ENCODE measurements at regions not wholly inside any gene's neighbourhood (a gene's known extent, or its start where the extent isn't known, plus 50 kb on each side); places are given as distances from the start of the nearest gene placed in this dataset.

DNA sequence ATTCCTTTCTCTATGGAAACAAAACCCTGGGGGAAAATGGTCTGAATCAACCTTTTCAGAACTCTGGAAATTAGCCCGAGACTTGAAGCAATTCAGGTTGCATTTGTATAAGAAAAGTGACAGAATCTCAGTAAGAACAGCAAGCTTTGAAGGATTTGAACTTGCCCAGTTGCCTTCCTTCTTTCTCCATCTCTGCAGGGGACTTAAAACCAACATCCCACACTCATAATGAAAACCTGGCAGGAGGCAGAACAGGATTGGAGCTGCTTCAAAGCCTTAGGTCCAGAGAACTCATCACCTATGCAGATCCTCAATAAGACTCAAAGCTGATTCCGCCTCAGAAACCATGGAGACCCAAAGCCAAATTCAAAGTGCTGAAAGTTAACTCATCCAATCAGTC, 790.5 kb upstream of the ID2 start:
- Histone ChIP-seq H3K79me1 (ENCODE audit: insufficient read depth, low read depth, low read length, poor library complexity, severe bottlenecking) (peaks cover 3% of the 10 kb centered on the region), H3T11ph (ENCODE audit: low read length) (no peak overlapping the region), H4K91ac (ENCODE audit: insufficient read length, low read depth, low read length) (no peak overlapping the region), H4K20me1 (ENCODE audit: control insufficient read depth, insufficient read depth, insufficient read length) (no peaks in the 10 kb centered on the region), H3K9me3 (ENCODE audit: control insufficient read depth, low read depth, low read length) (no peaks in the 10 kb centered on the region), H3K27ac (ENCODE audit: insufficient read length, low read depth, low read length) (no peak overlapping the region), H2AK5ac (ENCODE audit: insufficient read length, low read length) (no peak overlapping the region), H2BK15ac (ENCODE audit: low read depth, low read length) (no peak overlapping the region), H3K56ac (ENCODE audit: insufficient read length, low read depth, low read length) (no peak overlapping the region), H3K4me2 (ENCODE audit: insufficient read depth, insufficient read length, low read length) (no peak overlapping the region), H2BK120ac (ENCODE audit: low read depth, low read length, poor library complexity, severe bottlenecking) (no peak overlapping the region), H2AFZ (ENCODE audit: low read length) (no peak overlapping the region), H3K14ac (ENCODE audit: insufficient read depth, low read length) (no peak overlapping the region), H3K9ac (ENCODE audit: extremely low read depth, insufficient read length, low read length) (no peak overlapping the region), H2BK12ac (ENCODE audit: insufficient read length, low read depth, low read length) (no peak overlapping the region), H3K18ac (ENCODE audit: insufficient read length, low read depth, low read length) (no peak overlapping the region), H3K4ac (ENCODE audit: low read depth, low read length) (no peak overlapping the region), H3K4me1 (ENCODE audit: insufficient read depth, low read length) (peaks cover 19% of the 10 kb centered on the region), H2BK5ac (ENCODE audit: insufficient read length, low read length) (no peak overlapping the region), H2BK20ac (ENCODE audit: low read depth, low read length, poor library complexity, severe bottlenecking) (no peak overlapping the region), H3K23me2 (ENCODE audit: insufficient read length, low read depth, low read length, poor library complexity, severe bottlenecking) (no peaks in the 10 kb centered on the region), H3K23ac (ENCODE audit: insufficient read length, low read depth, low read length) (no peak overlapping the region), H3K27me3 (ENCODE audit: insufficient read depth, low read length) (no peaks in the 10 kb centered on the region), H4K8ac (replicated peaks; ENCODE audit: insufficient read length, low read depth, low read length) (no peak overlapping the region), H3K79me2 (ENCODE audit: insufficient read depth, low read length) (peaks cover 10% of the 10 kb centered on the region; the same call in 1 of the 2 replicates), H4K5ac (ENCODE audit: insufficient read length, low read depth, low read length) (no peak overlapping the region)
- no CpG with 5 or more reads among the region's 2 CpGs for WGBS (ENCODE audit: extremely low coverage, insufficient read length, low lambda C conversion rate)
- Mint-ChIP-seq H3K4me1 (peaks cover 28 to 77% of the 10 kb centered on the region in 2 experiments), H3K36me3 (ENCODE audit: insufficient read depth in 1 of 3, low read depth in 3 of 3) (peaks cover 23 to 55% (median 31%) of the 10 kb centered on the region in 3 experiments), H3K27me3 (ENCODE audit: low read depth) (no peaks in the 10 kb centered on the region), H3K4me3 (peak overlapping the region in 1 of 2 experiments; percentile 19; a peak in 1 of 5 replicates), H3K9me3 (peaks cover 13% of the 10 kb centered on the region in 2 experiments; a peak in 4 of 5 replicates), H3K27ac (peak overlapping the region; percentile 11 to 71 (median 46); a peak in 5 of 7 replicates)
- peak; percentile 63 for DNase-seq
- TF ChIP-seq, protein P1, sequence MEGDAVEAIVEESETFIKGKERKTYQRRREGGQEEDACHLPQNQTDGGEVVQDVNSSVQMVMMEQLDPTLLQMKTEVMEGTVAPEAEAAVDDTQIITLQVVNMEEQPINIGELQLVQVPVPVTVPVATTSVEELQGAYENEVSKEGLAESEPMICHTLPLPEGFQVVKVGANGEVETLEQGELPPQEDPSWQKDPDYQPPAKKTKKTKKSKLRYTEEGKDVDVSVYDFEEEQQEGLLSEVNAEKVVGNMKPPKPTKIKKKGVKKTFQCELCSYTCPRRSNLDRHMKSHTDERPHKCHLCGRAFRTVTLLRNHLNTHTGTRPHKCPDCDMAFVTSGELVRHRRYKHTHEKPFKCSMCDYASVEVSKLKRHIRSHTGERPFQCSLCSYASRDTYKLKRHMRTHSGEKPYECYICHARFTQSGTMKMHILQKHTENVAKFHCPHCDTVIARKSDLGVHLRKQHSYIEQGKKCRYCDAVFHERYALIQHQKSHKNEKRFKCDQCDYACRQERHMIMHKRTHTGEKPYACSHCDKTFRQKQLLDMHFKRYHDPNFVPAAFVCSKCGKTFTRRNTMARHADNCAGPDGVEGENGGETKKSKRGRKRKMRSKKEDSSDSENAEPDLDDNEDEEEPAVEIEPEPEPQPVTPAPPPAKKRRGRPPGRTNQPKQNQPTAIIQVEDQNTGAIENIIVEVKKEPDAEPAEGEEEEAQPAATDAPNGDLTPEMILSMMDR (conservative IDR thresholded peaks at IDR 0.05): no peak

Data from H9 (cell line).